WERI-Rb-1 (cell line): ENCODE measurements at regions not wholly inside any gene's neighbourhood (a gene's known extent, or its start where the extent isn't known, plus 50 kb on each side); places are given as distances from the start of the nearest gene placed in this dataset.

Experiments used
- DNase-seq: peaks from one replicate; pipeline ENCODE4 v3.0.0-alpha.2; 2020
- H3K27ac ChIP-seq: fragments of 250-450 bp; sonication (Bioruptor Pico); 2 replicates; pipeline ENCODE4 v1.5.1; 2020; ENCODE audit warnings: mild to moderate bottlenecking, moderate library complexity
- H3K27me3 ChIP-seq: fragments of 250-450 bp; sonication (Bioruptor Pico); 2 replicates; pipeline ENCODE4 v1.5.1; 2021; ENCODE audit warnings: mild to moderate bottlenecking, low read depth, moderate library complexity; ENCODE audit not compliant: insufficient read depth, severe bottlenecking
- H3K36me3 ChIP-seq: fragments of 250-450 bp; sonication (Bioruptor Pico); 2 replicates; pipeline ENCODE4 v1.5.1; 2020; ENCODE audit warnings: mild to moderate bottlenecking, moderate library complexity
- H3K4me3 ChIP-seq: 2 replicates; pipeline ENCODE4 v1.5.1; 2011; ENCODE audit warnings: low read depth, mild to moderate bottlenecking, control low read depth, low read length
- H3K9me3 ChIP-seq: fragments of 250-450 bp; sonication (Bioruptor Pico); 2 replicates; pipeline ENCODE4 v1.5.1; 2021; ENCODE audit warnings: mild to moderate bottlenecking, moderate library complexity; ENCODE audit not compliant: severe bottlenecking
- CTCF ChIP-seq: IDR thresholded peaks from 2 replicates; pipeline ENCODE4 v1.5.1; 2011; ENCODE audit warnings: low read depth, mild to moderate bottlenecking, control low read depth, inconsistent platforms, low read length

GRCh38 chr15:57897870-57898269 is 167.6 kb downstream of the ALDH1A2 start:
- H3K4me3 ChIP-seq, result no peak overlapping the region
- H3K27ac ChIP-seq, result no peak overlapping the region

GRCh38 chr15:57902155-57902554 is 163.4 kb downstream of the ALDH1A2 start:
- no peaks in the 10 kb centered on the region for H3K9me3 ChIP-seq
- TF ChIP-seq CTCF, result no peak
- H3K36me3 ChIP-seq, result no peaks in the 10 kb centered on the region
- DNase-seq, result no peak
- H3K4me3 ChIP-seq, result no peak overlapping the region
- no peaks in the 10 kb centered on the region for H3K27me3 ChIP-seq
- H3K27ac ChIP-seq, result no peak overlapping the region

More at GRCh38 chr15:57897870-57898269, 167.6 kb downstream of the ALDH1A2 start:
- Histone ChIP-seq H3K36me3 (no peaks in the 10 kb centered on the region), H3K9me3 (no peaks in the 10 kb centered on the region), H3K27me3 (no peaks in the 10 kb centered on the region)
- no peak for DNase-seq
- TF ChIP-seq CTCF, result no peak
